Liver (tissue), 8 donors: ENCODE measurements at regions not wholly inside any gene's neighbourhood (a gene's known extent, or its start where the extent isn't known, plus 50 kb on each side); places are given as distances from the start of the nearest gene placed in this dataset.

Source experiments
- DNase-seq: peaks from one replicate; pipeline ENCODE4 v3.0.0-alpha.2; 2017; ENCODE audit warnings: low spot score
- H3K27ac ChIP-seq, 2 donors: one replicate each; pipeline ENCODE4 v1.7.0; 2013; ENCODE audit warnings: inconsistent platforms in 2 of 2, low read length in 2 of 2, control low read depth in 1 of 2, low read depth in 1 of 2, mild to moderate bottlenecking in 1 of 2
- H3K27me3 ChIP-seq, 4 donors: one replicate each; pipeline versions ENCODE4 v1.6.1 to v1.7.0; 2013; ENCODE audit warnings: low read length in 3 of 4, inconsistent platforms in 1 of 4, mild to moderate bottlenecking in 1 of 4, moderate library complexity in 1 of 4; ENCODE audit not compliant: control insufficient read depth in 4 of 4, insufficient read depth in 4 of 4
- H3K36me3 ChIP-seq, 4 donors: one replicate each; pipeline versions ENCODE4 v1.6.1 to v1.7.0; 2013; ENCODE audit warnings: low read length in 3 of 4, mild to moderate bottlenecking in 3 of 4, low read depth in 1 of 4, moderate library complexity in 1 of 4; ENCODE audit not compliant: control insufficient read depth in 4 of 4, insufficient read depth in 3 of 4
- H3K4me1 ChIP-seq, 4 donors: one replicate each; pipeline versions ENCODE4 v1.6.1 to v1.7.0; 2013; ENCODE audit warnings: low read length in 3 of 4, mild to moderate bottlenecking in 3 of 4, moderate library complexity in 1 of 4; ENCODE audit not compliant: control insufficient read depth in 4 of 4, insufficient read depth in 4 of 4
- H3K4me3 ChIP-seq, 3 donors: one replicate each; pipeline versions ENCODE4 v1.6.1 to v1.7.0; 2013; ENCODE audit warnings: low read length in 3 of 3, control low read depth in 1 of 3, low read depth in 1 of 3, mild to moderate bottlenecking in 1 of 3
- H3K9ac ChIP-seq, 2 donors: one replicate each; pipeline ENCODE4 v1.7.0; 2013; ENCODE audit warnings: low read length in 2 of 2, mild to moderate bottlenecking in 2 of 2, moderate library complexity in 2 of 2, control low read depth in 1 of 2, low read depth in 1 of 2
- H3K9me3 ChIP-seq, 4 donors: one replicate each; pipeline versions ENCODE4 v1.6.1 to v1.7.0; 2013; ENCODE audit warnings: low read length in 3 of 4; ENCODE audit not compliant: control insufficient read depth in 4 of 4
- CTCF ChIP-seq: fragments of 150-350 bp; IDR thresholded peaks from 2 replicates; pipeline ENCODE4 v1.5.1; 2017; ENCODE audit warnings: improper control_type of control experiment, low read depth, low read length; ENCODE audit not compliant: missing input control
- EGR1 ChIP-seq, 2 donors: IDR thresholded peaks; 2 replicates each; pipeline ENCODE4 v1.6.1; 2016 to 2018; ENCODE audit warnings: antibody characterized with exemption in 2 of 2, low read depth in 2 of 2
- FOXA1 ChIP-seq: IDR thresholded peaks from 2 replicates; pipeline ENCODE4 v1.6.1; 2016; ENCODE audit warnings: antibody characterized with exemption
- FOXA2 ChIP-seq: IDR thresholded peaks from 2 replicates; pipeline ENCODE4 v1.6.1; 2016; ENCODE audit warnings: antibody characterized with exemption
- GABPA ChIP-seq, 2 donors: IDR thresholded peaks in 1 of 2; conservative IDR thresholded peaks in 1 of 2; 2 replicates each; pipeline ENCODE4 v1.6.1; 2016; ENCODE audit warnings: antibody characterized with exemption in 2 of 2, mild to moderate bottlenecking in 1 of 2, moderate library complexity in 1 of 2
- HNF4A ChIP-seq, 2 donors: conservative IDR thresholded peaks; 2 replicates each; pipeline ENCODE4 v1.6.1; 2016; ENCODE audit warnings: antibody characterized with exemption in 2 of 2, mild to moderate bottlenecking in 2 of 2
- HNF4G ChIP-seq: IDR thresholded peaks from 2 replicates; pipeline ENCODE4 v1.6.1; 2016; ENCODE audit warnings: antibody characterized with exemption
- JUND ChIP-seq, 2 donors: IDR thresholded peaks; 2 replicates each; pipeline ENCODE4 v1.6.1; 2016; ENCODE audit warnings: antibody characterized with exemption in 2 of 2
- MAX ChIP-seq: IDR thresholded peaks from 2 replicates; pipeline ENCODE4 v1.6.1; 2016; ENCODE audit warnings: antibody characterized with exemption
- NR2F2 ChIP-seq: IDR thresholded peaks from 2 replicates; pipeline ENCODE4 v1.6.1; 2016; ENCODE audit warnings: antibody characterized with exemption
- RAD21 ChIP-seq, 2 donors: IDR thresholded peaks; 2 replicates each; pipeline ENCODE4 v1.6.1; 2016; ENCODE audit warnings: antibody characterized with exemption in 2 of 2, mild to moderate bottlenecking in 2 of 2
- REST ChIP-seq: IDR thresholded peaks from 2 replicates; pipeline ENCODE4 v1.6.1; 2016; ENCODE audit warnings: antibody characterized with exemption, mild to moderate bottlenecking
- RXRA ChIP-seq, 2 donors: IDR thresholded peaks; 2 replicates each; pipeline ENCODE4 v1.6.1; 2017 to 2018; ENCODE audit warnings: antibody characterized with exemption in 2 of 2, mild to moderate bottlenecking in 1 of 2
- SP1 ChIP-seq: IDR thresholded peaks from 2 replicates; pipeline ENCODE4 v1.6.1; 2018; ENCODE audit warnings: antibody characterized with exemption, mild to moderate bottlenecking
- TAF1 ChIP-seq: conservative IDR thresholded peaks from 2 replicates; pipeline ENCODE4 v1.6.1; 2016; ENCODE audit warnings: antibody characterized with exemption, mild to moderate bottlenecking
- YY1 ChIP-seq: IDR thresholded peaks from 2 replicates; pipeline ENCODE4 v1.6.1; 2016; ENCODE audit warnings: antibody characterized with exemption, mild to moderate bottlenecking
- ZBTB33 ChIP-seq: IDR thresholded peaks from 2 replicates; pipeline ENCODE4 v1.6.1; 2016; ENCODE audit warnings: antibody characterized with exemption
- WGBS: extraction: QIAGEN DNeasy Blood & Tissue Kit; methylation state at CpG from one replicate; pipeline ENCODE4 v1.1.7; 2013; 5-methylcytosine and 5-hydroxymethylcytosine counted together
- TF ChIP-seq, protein P1 (sequence below): IDR thresholded peaks from 2 replicates; pipeline ENCODE4 v1.6.1; 2016; ENCODE audit warnings: antibody characterized with exemption
- donor health status: healthy.
- donor health status: healthy.
- donor health status: healthy.
- donor health status: healthy.
- donor health status: healthy.

DNA sequence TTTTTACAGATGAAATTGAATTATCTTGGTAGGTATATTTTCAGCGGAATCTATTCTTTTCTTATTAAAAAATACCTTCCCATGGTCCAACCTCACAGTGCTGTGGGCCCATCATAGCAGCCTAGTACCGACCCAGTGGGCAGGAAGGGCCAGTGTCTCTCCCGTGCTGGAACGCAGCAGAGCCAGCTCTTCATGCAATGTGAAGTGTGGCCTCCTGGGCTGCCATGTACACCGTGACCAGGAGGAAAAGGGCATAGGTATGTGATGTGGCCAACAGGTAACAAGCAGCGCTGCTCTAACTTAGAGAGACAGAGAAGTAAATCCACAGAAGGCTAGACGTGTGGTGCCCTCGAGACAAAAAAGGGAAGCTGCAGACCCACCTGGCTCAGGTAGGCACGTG, 221.1 kb upstream of the SALL3 start:
- 75% methylated on average over 9 of the region's 9 CpGs for WGBS
- TF ChIP-seq FOXA1: no peak
- TF ChIP-seq CTCF: no peak
- TF ChIP-seq RXRA (IDR thresholded peaks at IDR 0.05): no peak
- TF ChIP-seq GABPA (IDR thresholded peaks at IDR 0.05 in 1 of 2, conservative IDR thresholded peaks at IDR 0.05 in 1 of 2): no peak
- TF ChIP-seq, protein P1, sequence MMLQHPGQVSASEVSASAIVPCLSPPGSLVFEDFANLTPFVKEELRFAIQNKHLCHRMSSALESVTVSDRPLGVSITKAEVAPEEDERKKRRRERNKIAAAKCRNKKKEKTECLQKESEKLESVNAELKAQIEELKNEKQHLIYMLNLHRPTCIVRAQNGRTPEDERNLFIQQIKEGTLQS: no peak
- TF ChIP-seq MAX: no peak
- no peak for TF ChIP-seq ZBTB33
- no peak for TF ChIP-seq SP1
- TF ChIP-seq YY1: no peak
- TF ChIP-seq NR2F2: no peak
- TF ChIP-seq HNF4G: no peak
- TF ChIP-seq JUND (IDR thresholded peaks at IDR 0.05): no peak
- no peak for TF ChIP-seq TAF1
- no peak for TF ChIP-seq FOXA2
- TF ChIP-seq RAD21 (IDR thresholded peaks at IDR 0.05): no peak
- no peak for TF ChIP-seq EGR1 (IDR thresholded peaks at IDR 0.05; ENCODE audit: low read depth in 2 of 2)
- no peak for TF ChIP-seq REST
- no peak for TF ChIP-seq HNF4A (conservative IDR thresholded peaks at IDR 0.05)

More for the DNA sequence above, 221.1 kb upstream of the SALL3 start:
- no peak for DNase-seq
- Histone ChIP-seq H3K9ac (no peak overlapping the region), H3K4me1 (no peaks in the 10 kb centered on the region), H3K36me3 (no peaks in the 10 kb centered on the region), H3K4me3 (no peak overlapping the region), H3K27me3 (peaks cover 0 to 3% (median 0%) of the 10 kb centered on the region in 4 donors), H3K9me3 (peaks cover 0 to 2% (median under 1%) of the 10 kb centered on the region in 4 donors), H3K27ac (no peak overlapping the region)
